HG03135 (cell line): ENCODE measurements at regions not wholly inside any gene's neighbourhood (a gene's known extent, or its start where the extent isn't known, plus 50 kb on each side); places are given as distances from the start of the nearest gene placed in this dataset.

Source experiments
- ATAC-seq: cut with Tn5 transposase; IDR thresholded peaks from one replicate; pipeline ENCODE4 v1.9.1; 2021; ENCODE audit warnings: mild to moderate bottlenecking, moderate library complexity; ENCODE audit not compliant: unreplicated experiment

DNA sequence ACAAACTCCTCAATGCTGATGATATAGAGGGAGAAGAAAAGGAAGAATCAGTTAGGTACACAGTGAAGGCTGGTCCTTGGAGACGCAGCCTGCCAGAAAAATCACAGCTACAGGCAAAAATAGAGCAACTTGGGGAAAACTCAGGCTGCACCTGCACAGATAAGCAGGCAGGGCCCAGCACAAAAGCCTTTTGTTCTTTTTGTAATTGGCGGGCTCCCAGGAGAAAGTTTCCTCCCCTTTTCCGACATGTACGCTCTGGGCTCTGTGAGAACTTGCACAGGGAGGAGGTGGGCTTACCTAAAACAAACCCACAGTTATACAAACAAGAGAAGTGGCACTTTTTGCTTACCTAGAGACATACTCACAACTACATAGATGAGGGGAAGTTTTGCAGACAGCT, 813.4 kb upstream of the EPHA6 start:
- no peak for ATAC-seq

DNA sequence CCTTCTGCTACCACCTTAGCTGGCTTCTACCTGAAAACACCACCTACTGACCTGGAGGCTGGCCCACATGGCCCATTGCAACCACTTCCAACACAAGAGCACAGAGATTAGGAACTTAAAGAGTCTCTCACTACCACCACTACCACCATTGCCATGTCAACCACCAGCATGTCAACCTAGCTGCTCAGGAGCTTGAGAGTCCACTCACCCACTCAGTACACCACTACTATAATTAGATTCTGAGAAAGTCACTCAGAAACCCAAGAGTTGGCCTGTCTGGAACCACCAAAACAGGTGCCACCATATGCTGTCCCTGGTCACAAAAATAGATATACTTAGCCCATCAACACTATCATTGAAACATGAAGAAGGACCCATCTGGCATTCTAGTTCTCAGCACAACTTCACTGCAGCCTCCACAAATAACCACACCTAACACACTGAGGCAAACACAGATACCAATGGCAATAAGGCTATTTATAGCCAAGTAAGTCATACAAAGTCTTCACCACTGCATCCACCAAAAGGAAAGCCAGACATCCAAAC, 806.7 kb upstream of the EPHA6 start:
- no peak for ATAC-seq

- ATAC-seq: no peak
Measured at GRCh38 chr3:96012939-96013338, 801.5 kb upstream of the EPHA6 start.

GRCh38 chr3:96017556-96017955, 796.8 kb upstream of the EPHA6 start:
- no peak for ATAC-seq

GRCh38 chr3:96022676-96023075, 791.7 kb upstream of the EPHA6 start:
- ATAC-seq: no peak

DNA sequence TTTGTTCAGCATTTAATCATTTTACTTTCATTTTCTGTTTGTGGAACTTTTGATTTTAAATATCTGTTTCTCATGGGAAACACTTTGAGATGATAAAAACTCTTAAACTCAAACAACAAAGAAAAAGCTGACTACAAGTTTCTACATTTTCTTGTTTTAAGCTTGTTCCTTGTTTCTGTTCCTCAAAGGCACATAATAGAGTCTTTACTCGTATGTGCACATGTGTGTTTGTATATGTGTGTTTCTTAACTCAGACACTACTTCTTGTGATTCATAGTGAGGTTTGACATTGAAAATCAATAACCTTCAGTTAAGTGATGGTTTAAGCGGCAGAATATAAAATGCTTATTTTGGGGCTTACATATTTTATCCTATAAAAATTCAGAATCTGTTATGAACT, 786.7 kb upstream of the EPHA6 start:
- no peak for ATAC-seq

DNA sequence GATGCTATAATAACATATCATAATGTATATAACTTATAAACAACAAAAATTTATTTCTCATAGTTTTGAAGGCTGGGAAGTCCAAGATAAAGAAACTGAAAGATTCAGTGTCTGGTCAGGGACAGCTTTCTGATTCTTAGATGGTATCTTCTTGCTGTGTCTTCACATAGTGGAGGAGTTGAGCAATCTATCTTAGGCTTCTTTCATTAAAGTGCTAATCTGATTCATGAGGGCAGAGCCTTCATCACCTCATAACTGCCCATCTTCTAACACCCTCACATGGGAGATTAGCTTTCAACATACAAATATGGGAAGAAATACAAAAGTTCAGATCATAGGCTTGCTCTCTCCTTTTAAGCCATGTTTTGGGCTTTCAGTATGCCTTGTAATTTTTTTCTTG, 774.8 kb upstream of the EPHA6 start:
- no peak for ATAC-seq

- no peak for ATAC-seq
Measured at GRCh38 chr3:96059301-96059700, 755.1 kb upstream of the EPHA6 start.

DNA sequence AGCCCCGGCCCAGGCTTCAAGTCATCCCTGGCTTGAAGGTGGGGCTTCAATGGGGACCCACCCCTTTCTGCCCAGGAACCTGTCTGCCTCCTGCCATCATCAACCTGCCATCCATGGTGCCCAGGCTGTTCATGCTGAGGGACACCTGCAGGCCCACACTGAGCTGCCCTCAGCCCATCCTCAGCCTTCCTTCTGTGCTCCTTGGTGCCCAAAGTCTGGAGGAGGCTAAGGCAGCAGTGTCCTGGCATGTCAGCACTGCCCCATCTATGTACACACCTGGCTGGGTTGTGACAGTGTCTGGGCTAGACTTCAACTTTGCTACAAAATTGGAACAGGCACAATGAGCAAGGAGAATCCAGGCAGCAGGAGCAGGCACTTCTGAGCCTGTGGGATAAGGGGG, 745.3 kb upstream of the EPHA6 start:
- no peak for ATAC-seq

DNA sequence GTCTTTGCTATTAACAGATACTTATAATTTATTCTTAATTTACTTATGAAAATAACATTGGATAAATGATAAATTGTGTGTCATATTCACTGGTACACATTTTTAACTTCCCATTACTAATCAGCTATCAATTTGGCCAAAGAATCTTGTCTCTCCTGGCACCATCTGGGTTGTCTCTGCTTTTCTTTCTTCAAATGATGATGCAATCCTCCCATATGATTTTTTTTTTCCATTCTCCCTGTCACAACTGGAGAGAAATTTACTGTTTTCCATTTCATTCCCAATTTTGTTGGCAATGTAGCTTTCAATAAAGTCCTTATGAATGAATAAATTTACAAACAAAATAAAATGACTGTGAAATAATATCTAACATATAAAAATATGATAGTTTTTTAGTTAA, 743.7 kb upstream of the EPHA6 start:
- ATAC-seq: no peak

- ATAC-seq: no peak
Measured at GRCh38 chr3:96071097-96071496, 743.3 kb upstream of the EPHA6 start.

- no peak for ATAC-seq
Measured at GRCh38 chr3:96072226-96072625, 742.2 kb upstream of the EPHA6 start.

DNA sequence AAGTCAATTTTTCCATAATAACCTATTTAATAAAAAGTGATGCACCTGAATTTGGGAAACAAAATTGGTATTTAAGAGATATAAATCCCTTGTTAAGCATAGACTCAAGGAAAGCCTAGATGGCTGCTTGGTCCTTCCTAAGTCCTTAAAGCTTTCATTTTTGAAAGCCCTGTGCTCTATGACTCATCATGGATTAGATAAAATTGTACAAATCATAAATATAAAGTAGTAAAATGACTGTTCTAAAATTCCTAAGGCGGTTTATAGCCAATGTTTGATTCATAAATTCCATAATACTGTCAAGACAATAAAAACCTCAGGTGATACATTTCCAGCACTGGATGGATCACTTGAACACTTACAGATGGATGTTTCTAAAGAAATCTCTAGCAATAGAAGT, 730.8 kb upstream of the EPHA6 start:
- no peak for ATAC-seq

- no peak for ATAC-seq
Measured at GRCh38 chr3:96086018-96086417, 728.4 kb upstream of the EPHA6 start.

- ATAC-seq: no peak
Measured at GRCh38 chr3:96101006-96101560, 713.3 kb upstream of the EPHA6 start.

DNA sequence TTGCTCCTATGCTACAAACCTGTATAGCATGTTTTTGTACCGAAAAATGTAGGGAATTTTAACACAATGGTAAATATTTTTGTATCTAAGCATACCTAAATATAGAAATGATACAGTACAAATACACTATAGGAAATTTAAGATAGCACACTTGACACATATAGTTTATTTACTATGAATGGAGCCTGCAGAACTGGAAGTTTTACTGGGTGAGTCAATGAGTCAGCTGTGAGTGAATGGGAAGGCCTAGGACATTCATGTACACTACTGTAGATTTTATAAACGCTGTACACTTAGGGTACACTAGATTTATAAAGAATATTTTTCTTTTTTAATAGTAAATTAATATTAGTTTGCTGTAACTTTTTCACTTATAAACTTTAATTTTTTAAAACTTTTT, 707.7 kb upstream of the EPHA6 start:
- no peak for ATAC-seq
